WERI-Rb-1 (cell line): ENCODE measurements at regions not wholly inside any gene's neighbourhood (a gene's known extent, or its start where the extent isn't known, plus 50 kb on each side); places are given as distances from the start of the nearest gene placed in this dataset.
"Not testable (repeated sequence)": the region's sequence is repeated elsewhere in the genome, so short reads cannot be mapped to it uniquely, and the experiment has no call there.

ENCODE experiments used
- DNase-seq: peaks from one replicate; pipeline ENCODE4 v3.0.0-alpha.2; 2020
- H3K27ac ChIP-seq: fragments of 250-450 bp; sonication (Bioruptor Pico); 2 replicates; pipeline ENCODE4 v1.5.1; 2020; ENCODE audit warnings: mild to moderate bottlenecking, moderate library complexity
- H3K27me3 ChIP-seq: fragments of 250-450 bp; sonication (Bioruptor Pico); 2 replicates; pipeline ENCODE4 v1.5.1; 2021; ENCODE audit warnings: mild to moderate bottlenecking, low read depth, moderate library complexity; ENCODE audit not compliant: insufficient read depth, severe bottlenecking
- H3K36me3 ChIP-seq: fragments of 250-450 bp; sonication (Bioruptor Pico); 2 replicates; pipeline ENCODE4 v1.5.1; 2020; ENCODE audit warnings: mild to moderate bottlenecking, moderate library complexity
- H3K4me3 ChIP-seq: 2 replicates; pipeline ENCODE4 v1.5.1; 2011; ENCODE audit warnings: low read depth, mild to moderate bottlenecking, control low read depth, low read length
- H3K9me3 ChIP-seq: fragments of 250-450 bp; sonication (Bioruptor Pico); 2 replicates; pipeline ENCODE4 v1.5.1; 2021; ENCODE audit warnings: mild to moderate bottlenecking, moderate library complexity; ENCODE audit not compliant: severe bottlenecking
- TF ChIP-seq, protein P1 (sequence below): IDR thresholded peaks from 2 replicates; pipeline ENCODE4 v1.5.1; 2011; ENCODE audit warnings: low read depth, mild to moderate bottlenecking, control low read depth, inconsistent platforms, low read length

- TF ChIP-seq, protein P1, sequence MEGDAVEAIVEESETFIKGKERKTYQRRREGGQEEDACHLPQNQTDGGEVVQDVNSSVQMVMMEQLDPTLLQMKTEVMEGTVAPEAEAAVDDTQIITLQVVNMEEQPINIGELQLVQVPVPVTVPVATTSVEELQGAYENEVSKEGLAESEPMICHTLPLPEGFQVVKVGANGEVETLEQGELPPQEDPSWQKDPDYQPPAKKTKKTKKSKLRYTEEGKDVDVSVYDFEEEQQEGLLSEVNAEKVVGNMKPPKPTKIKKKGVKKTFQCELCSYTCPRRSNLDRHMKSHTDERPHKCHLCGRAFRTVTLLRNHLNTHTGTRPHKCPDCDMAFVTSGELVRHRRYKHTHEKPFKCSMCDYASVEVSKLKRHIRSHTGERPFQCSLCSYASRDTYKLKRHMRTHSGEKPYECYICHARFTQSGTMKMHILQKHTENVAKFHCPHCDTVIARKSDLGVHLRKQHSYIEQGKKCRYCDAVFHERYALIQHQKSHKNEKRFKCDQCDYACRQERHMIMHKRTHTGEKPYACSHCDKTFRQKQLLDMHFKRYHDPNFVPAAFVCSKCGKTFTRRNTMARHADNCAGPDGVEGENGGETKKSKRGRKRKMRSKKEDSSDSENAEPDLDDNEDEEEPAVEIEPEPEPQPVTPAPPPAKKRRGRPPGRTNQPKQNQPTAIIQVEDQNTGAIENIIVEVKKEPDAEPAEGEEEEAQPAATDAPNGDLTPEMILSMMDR: no peak
- Histone ChIP-seq H3K27ac (no peak overlapping the region), H3K4me3 (no peak overlapping the region), H3K27me3 (peaks cover 24% of the 10 kb centered on the region), H3K36me3 (no peaks in the 10 kb centered on the region), H3K9me3 (no peaks in the 10 kb centered on the region)
- no peak for DNase-seq
Observed at GRCh38 chr4:189664693-189665250, 275.9 kb upstream of the FRG1 start.

DNA sequence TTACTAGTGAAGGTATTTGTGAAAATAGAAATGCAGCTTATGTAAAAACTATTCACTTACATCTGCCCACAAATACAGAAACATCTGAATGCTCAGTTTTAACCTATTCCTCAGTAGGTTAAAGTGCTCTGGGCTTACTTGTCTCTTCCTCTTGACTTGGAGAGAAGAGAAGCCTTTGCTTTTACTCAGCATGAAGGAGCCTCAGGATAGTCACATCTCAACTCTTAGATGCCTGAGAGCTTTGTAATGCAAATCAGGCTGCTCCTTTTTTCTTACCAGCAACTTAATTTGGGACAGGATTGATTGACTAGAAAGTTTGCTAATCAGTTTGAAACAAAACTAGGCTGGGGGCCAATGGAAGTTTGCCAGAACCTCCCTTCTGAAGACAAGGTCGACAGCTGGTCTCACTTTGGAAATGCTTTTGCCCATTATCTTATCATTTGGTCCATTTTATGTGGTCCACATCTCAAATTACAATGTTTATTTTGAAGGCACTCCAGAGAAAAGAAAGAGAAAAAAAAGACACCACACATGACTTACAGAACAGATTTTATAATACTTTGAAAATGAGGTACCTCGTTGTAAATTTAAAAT, 274.9 kb upstream of the FRG1 start:
- not testable (repeated sequence) for H3K4me3 ChIP-seq, H3K36me3 ChIP-seq, DNase-seq, H3K9me3 ChIP-seq, H3K27ac ChIP-seq
- peaks cover 22% of the 10 kb centered on the region for H3K27me3 ChIP-seq

DNA sequence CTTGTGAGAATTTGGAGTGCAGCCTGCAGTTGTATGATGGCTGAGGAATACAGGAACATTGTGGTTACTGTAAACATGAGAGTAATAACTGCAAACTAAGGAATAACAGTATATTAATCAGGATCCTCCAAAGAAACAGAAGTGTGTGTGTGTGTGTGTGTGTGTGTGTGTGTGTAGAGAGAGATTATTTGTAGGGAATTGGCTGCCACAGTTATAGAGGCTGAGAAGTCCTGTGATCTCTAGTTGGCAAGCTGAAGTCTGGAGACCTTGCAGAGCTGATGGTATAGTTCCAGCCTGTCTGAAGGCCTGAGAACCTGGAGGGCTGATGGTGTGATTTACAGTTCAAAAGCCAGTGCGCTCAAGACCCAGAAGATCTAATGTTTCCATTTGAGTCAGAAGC, 273.3 kb upstream of the FRG1 start:
- H3K27me3 ChIP-seq: peaks cover 18% of the 10 kb centered on the region
- not testable (repeated sequence) for H3K9me3 ChIP-seq, H3K36me3 ChIP-seq, H3K4me3 ChIP-seq, H3K27ac ChIP-seq, DNase-seq

DNA sequence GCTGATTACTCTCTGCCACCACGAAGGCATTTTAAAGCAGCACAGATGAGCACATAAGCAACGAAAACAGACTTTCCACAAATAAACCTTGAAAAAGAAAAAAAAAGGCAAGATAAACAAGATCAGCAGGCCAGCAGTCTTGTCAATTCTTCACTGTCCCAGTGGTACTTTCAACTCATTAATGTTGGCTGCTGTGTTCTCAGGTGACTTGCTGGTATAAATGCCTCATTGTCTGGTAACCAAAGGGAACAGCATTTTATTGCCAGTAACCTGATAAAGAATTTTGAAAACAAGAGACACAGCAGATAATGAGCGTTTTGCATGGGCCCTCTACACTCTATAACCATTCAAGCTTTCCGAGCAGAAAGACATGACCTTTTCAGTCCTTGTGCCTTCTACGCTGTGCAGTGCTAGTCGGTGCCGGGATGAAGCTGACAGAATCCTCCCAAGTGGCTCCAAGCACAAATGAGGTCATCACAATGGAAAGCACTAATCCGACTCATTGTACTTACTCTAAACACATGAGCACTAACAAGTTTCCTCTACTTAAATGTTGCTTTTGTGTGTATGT, 242.9 kb upstream of the FRG1 start:
- DNase-seq, H3K36me3 ChIP-seq, H3K4me3 ChIP-seq, H3K27ac ChIP-seq, H3K9me3 ChIP-seq, H3K27me3 ChIP-seq: not testable (repeated sequence)

DNA sequence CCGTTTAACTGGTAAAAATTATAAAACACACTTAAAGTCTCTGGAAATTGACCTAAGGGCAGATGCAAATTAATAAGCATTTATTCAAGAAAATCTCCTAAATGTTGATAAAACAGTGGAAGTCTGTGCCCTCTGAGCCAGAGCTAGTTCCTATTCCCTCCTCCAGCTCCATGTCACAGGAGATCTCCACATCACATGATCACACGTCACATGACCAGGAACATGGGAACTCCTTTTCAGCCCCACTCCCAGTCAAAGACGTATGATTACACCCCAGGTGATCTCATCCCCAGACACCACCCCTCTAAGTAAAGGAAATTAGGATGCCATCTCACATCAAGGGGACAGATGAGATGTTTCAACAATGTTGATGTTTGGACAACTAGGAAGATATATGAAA, 237.7 kb upstream of the FRG1 start:
- not testable (repeated sequence) for H3K27ac ChIP-seq, DNase-seq, H3K9me3 ChIP-seq, H3K36me3 ChIP-seq, H3K4me3 ChIP-seq, H3K27me3 ChIP-seq

GRCh38 chr4:189706821-189707220, 233.9 kb upstream of the FRG1 start:
- not testable (repeated sequence) for DNase-seq, H3K36me3 ChIP-seq, H3K27ac ChIP-seq, H3K9me3 ChIP-seq, H3K27me3 ChIP-seq, H3K4me3 ChIP-seq

DNA sequence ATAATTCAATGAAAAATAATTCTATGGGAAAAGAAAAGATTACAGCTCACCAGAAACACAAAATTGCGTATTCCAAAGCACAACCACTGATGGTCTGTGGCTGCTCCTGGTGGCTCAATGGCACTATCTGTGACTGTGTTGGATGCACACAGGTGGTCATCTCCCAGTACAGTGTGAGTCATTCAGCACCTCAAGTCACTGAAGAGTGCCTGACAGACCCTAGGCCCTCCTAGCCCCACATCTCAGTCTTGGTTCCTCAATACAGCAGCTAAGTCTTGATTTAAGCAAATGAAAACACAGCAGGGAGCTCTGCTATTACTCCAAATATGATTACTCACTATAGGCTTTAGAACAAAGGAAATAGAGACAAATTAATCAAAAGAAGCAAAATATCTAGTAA, 233.4 kb upstream of the FRG1 start:
- not testable (repeated sequence) for H3K27me3 ChIP-seq, H3K4me3 ChIP-seq, H3K27ac ChIP-seq, H3K9me3 ChIP-seq, H3K36me3 ChIP-seq, DNase-seq

- not testable (repeated sequence) for DNase-seq, H3K9me3 ChIP-seq, H3K4me3 ChIP-seq, H3K36me3 ChIP-seq, H3K27ac ChIP-seq
- peaks cover 12% of the 10 kb centered on the region for H3K27me3 ChIP-seq
Observed at GRCh38 chr4:189711956-189712355, 228.7 kb upstream of the FRG1 start.

- DNase-seq, H3K27me3 ChIP-seq, H3K9me3 ChIP-seq, H3K4me3 ChIP-seq, H3K36me3 ChIP-seq, H3K27ac ChIP-seq: not testable (repeated sequence)
Observed at GRCh38 chr4:189721016-189721993, 219.4 kb upstream of the FRG1 start.

GRCh38 chr4:189722324-189723003, 218.2 kb upstream of the FRG1 start:
- H3K27ac ChIP-seq: not testable (repeated sequence)

DNA sequence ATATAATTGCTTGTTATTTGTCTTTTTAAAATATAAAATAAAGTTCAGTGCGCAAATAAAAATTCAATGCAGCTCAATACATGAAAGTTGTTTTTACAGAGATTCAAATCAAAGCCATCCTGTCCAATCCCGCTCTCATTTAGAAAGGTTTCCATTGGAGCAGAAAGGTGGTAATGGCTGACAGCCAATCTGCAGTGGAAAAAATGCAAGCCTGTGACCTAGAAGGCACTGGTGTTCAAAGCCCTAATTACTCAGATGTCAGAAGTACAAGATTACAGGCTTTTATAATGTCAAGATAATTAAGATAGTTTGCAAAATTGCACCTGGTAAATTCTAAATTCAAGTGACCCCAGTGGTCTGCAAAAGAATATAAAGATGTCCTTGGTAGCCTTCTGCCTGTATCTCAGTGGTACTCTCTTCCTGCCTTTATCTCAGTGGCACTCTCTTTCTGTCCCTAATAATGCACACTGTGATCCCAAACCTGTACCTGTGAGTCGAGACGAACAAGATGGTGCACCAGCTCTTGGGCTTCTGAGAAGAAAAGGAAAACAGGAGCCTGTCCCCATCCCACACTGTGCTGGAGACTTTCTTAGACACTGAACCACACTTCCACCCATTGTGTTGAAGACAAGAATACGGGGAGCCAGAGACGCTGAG, 212.6 kb upstream of the FRG1 start:
- H3K4me3 ChIP-seq, H3K27ac ChIP-seq, H3K36me3 ChIP-seq, H3K9me3 ChIP-seq, DNase-seq, H3K27me3 ChIP-seq: not testable (repeated sequence)

More at GRCh38 chr4:189722324-189723003, 218.2 kb upstream of the FRG1 start:
- not testable (repeated sequence) for H3K4me3 ChIP-seq, H3K27me3 ChIP-seq, H3K36me3 ChIP-seq, H3K9me3 ChIP-seq, DNase-seq

GRCh38 chr4:189731989-189732388, 208.7 kb upstream of the FRG1 start:
- not testable (repeated sequence) for DNase-seq, H3K9me3 ChIP-seq, H3K36me3 ChIP-seq, H3K27ac ChIP-seq, H3K27me3 ChIP-seq, H3K4me3 ChIP-seq
